GM23338 (cell line): ENCODE measurements at regions not wholly inside any gene's neighbourhood (a gene's known extent, or its start where the extent isn't known, plus 50 kb on each side); places are given as distances from the start of the nearest gene placed in this dataset.

Experiments
- ATAC-seq: fragments of 200-7000 bp; cut with Tn5 transposase; 3 replicates; pipeline ENCODE4 v1.9.1; 2020
- DNase-seq: peaks from one replicate; pipeline ENCODE4 v3.0.0-alpha.2; 2015; ENCODE audit warnings: low spot score
- H2AFZ ChIP-seq: fragments of 200-600 bp; sonication (generic); 2 replicates; pipeline ENCODE4 v1.8.0; 2016; ENCODE audit warnings: antibody characterized with exemption, mild to moderate bottlenecking, moderate library complexity
- H3F3A ChIP-seq: fragments of 200-600 bp; sonication (generic); replicated peaks from 2 replicates; pipeline ENCODE4 v1.8.0; 2017; ENCODE audit warnings: antibody characterized with exemption, mixed run types, low read depth
- H3K27ac ChIP-seq: fragments of 200-600 bp; sonication (generic); 2 replicates; pipeline ENCODE4 v1.6.1; 2016; ENCODE audit warnings: low read depth
- H3K27me3 ChIP-seq: fragments of 200-600 bp; sonication (generic); 2 replicates; pipeline ENCODE4 v1.8.0; 2016; ENCODE audit warnings: mild to moderate bottlenecking, mixed run types, moderate library complexity; ENCODE audit not compliant: insufficient read depth
- H3K36me3 ChIP-seq: fragments of 200-600 bp; sonication (generic); 2 replicates; pipeline ENCODE4 v1.8.0; 2016; ENCODE audit warnings: mild to moderate bottlenecking; ENCODE audit not compliant: insufficient read depth
- H3K4me1 ChIP-seq: fragments of 200-600 bp; sonication (generic); 2 replicates; pipeline ENCODE4 v1.8.0; 2016; ENCODE audit warnings: mild to moderate bottlenecking, moderate library complexity; ENCODE audit not compliant: insufficient read depth
- H3K4me2 ChIP-seq: fragments of 200-600 bp; sonication (generic); 2 replicates; pipeline ENCODE4 v1.7.1; 2017; ENCODE audit warnings: mixed run types
- H3K4me3 ChIP-seq: fragments of 200-600 bp; sonication (generic); 2 replicates; pipeline ENCODE4 v1.6.1; 2016; ENCODE audit warnings: mixed run types
- H3K79me2 ChIP-seq: fragments of 200-600 bp; sonication (generic); replicated peaks from 2 replicates; pipeline ENCODE4 v1.8.0; 2017; ENCODE audit warnings: mild to moderate bottlenecking; ENCODE audit not compliant: insufficient read depth
- H3K9me2 ChIP-seq: fragments of 200-600 bp; sonication (generic); 2 replicates; pipeline ENCODE4 v1.8.0; 2017; ENCODE audit not compliant: insufficient read depth
- H4K20me1 ChIP-seq: fragments of 200-600 bp; sonication (generic); replicated peaks from 2 replicates; pipeline ENCODE4 v1.8.0; 2017; ENCODE audit warnings: mild to moderate bottlenecking; ENCODE audit not compliant: insufficient read depth
- H3K27ac Mint-ChIP-seq: 2 replicates; pipeline ENCODE4 v1.8.0; 2020; ENCODE audit warnings: inconsistent platforms, mild to moderate bottlenecking, moderate library complexity, mixed read lengths
- H3K27me3 Mint-ChIP-seq: 3 replicates; pipeline ENCODE4 v1.8.0; 2022; ENCODE audit warnings: low read depth, mild to moderate bottlenecking, moderate library complexity, mixed read lengths, inconsistent platforms; ENCODE audit not compliant: insufficient read depth, poor library complexity
- H3K36me3 Mint-ChIP-seq: 3 replicates; pipeline ENCODE4 v1.8.0; 2021; ENCODE audit warnings: low read depth, mild to moderate bottlenecking, inconsistent platforms, moderate library complexity, mixed read lengths
- H3K4me1 Mint-ChIP-seq: 3 replicates; pipeline ENCODE4 v1.8.0; 2020; ENCODE audit warnings: mild to moderate bottlenecking, inconsistent platforms, mixed read lengths
- H3K4me3 Mint-ChIP-seq: 3 replicates; pipeline ENCODE4 v1.8.0; 2021; ENCODE audit warnings: moderate library complexity, mild to moderate bottlenecking, inconsistent platforms, mixed read lengths
- H3K9me3 Mint-ChIP-seq: 3 replicates; pipeline ENCODE4 v1.8.0; 2020; ENCODE audit warnings: moderate library complexity, mild to moderate bottlenecking, inconsistent platforms, mixed read lengths
- CTCF ChIP-seq, 2 experiments: fragments of 200-600 bp in 1 of 2; sonication (generic) in 1 of 2; conservative IDR thresholded peaks; 2 replicates each; pipeline versions ENCODE4 v1.5.1 to v1.6.1; 2016 to 2017; ENCODE audit warnings: antibody characterized with exemption in 2 of 2, low read depth in 2 of 2, mild to moderate bottlenecking in 2 of 2, moderate library complexity in 1 of 2
- ETS1 ChIP-seq: IDR thresholded peaks from 2 replicates; pipeline ENCODE4 v1.6.1; 2016; ENCODE audit warnings: antibody characterized with exemption
- EZH2 ChIP-seq: fragments of 200-600 bp; sonication (generic); IDR thresholded peaks from one replicate; pipeline ENCODE4 v1.8.0; 2017; ENCODE audit warnings: antibody characterized with exemption, mild to moderate bottlenecking, low read depth; ENCODE audit not compliant: unreplicated experiment
- EZH2phosphoT487 ChIP-seq: fragments of 200-600 bp; sonication (generic); IDR thresholded peaks from one replicate; pipeline ENCODE4 v1.8.1; 2018; ENCODE audit warnings: antibody characterized with exemption; ENCODE audit not compliant: unreplicated experiment
- JUNB ChIP-seq: IDR thresholded peaks from one replicate; pipeline ENCODE4 v1.6.1; 2016; ENCODE audit warnings: antibody characterized with exemption; ENCODE audit not compliant: unreplicated experiment
- NANOG ChIP-seq: IDR thresholded peaks from 2 replicates; pipeline ENCODE4 v1.6.1; 2016; ENCODE audit warnings: antibody characterized with exemption, borderline replicate concordance
- POLR2AphosphoS5 ChIP-seq: IDR thresholded peaks from 2 replicates; pipeline ENCODE4 v1.6.1; 2016; ENCODE audit warnings: antibody characterized with exemption, low read depth
- REST ChIP-seq: IDR thresholded peaks from one replicate; pipeline ENCODE4 v1.6.1; 2018; ENCODE audit warnings: antibody characterized with exemption; ENCODE audit not compliant: unreplicated experiment
- STAT1 ChIP-seq: IDR thresholded peaks from one replicate; pipeline ENCODE4 v1.6.1; 2016; ENCODE audit warnings: antibody characterized with exemption; ENCODE audit not compliant: unreplicated experiment
- ZNF331 ChIP-seq: fragments of 250-450 bp; sonication (Bioruptor Pico); IDR thresholded peaks from 2 replicates; pipeline ENCODE4 v1.5.0; 2020; ENCODE audit warnings: low read depth, mild to moderate bottlenecking, moderate library complexity
- ZNF462 ChIP-seq: fragments of 250-450 bp; sonication (Bioruptor Pico); IDR thresholded peaks from 2 replicates; pipeline ENCODE4 v1.5.0; 2020; ENCODE audit warnings: mild to moderate bottlenecking, moderate library complexity

GRCh38 chr11:69413015-69413801, 68.3 kb upstream of the LINC01488 start:
- Mint-ChIP-seq H3K27me3 (peaks cover 8% of the 10 kb centered on the region), H3K27ac (no peak overlapping the region), H3K36me3 (no peaks in the 10 kb centered on the region), H3K4me3 (no peak overlapping the region; the same call in 2 of the 3 replicates), H3K9me3 (peaks cover 9% of the 10 kb centered on the region), H3K4me1 (peaks cover 13% of the 10 kb centered on the region; the same call in 2 of the 3 replicates)
- no peaks in the 10 kb centered on the region for H3K27me3 ChIP-seq
- H4K20me1 ChIP-seq = no peaks in the 10 kb centered on the region
- H3K9me2 ChIP-seq = no peaks in the 10 kb centered on the region
- DNase-seq = no peak
- H3K4me3 ChIP-seq = no peak overlapping the region
- no peaks in the 10 kb centered on the region for H3K79me2 ChIP-seq
- H2AFZ ChIP-seq = no peak overlapping the region
- no peaks in the 10 kb centered on the region for H3F3A ChIP-seq
- ATAC-seq = no peak
- peaks cover 10% of the 10 kb centered on the region; the same call in 1 of the 2 replicates for H3K4me1 ChIP-seq
- H3K36me3 ChIP-seq = no peaks in the 10 kb centered on the region
- TF ChIP-seq JUNB (no peak), CTCF (conservative IDR thresholded peaks at IDR 0.05; ENCODE audit: low read depth in 2 of 2) (no peak), EZH2phosphoT487 (no peak), STAT1 (no peak), EZH2 (no peak), POLR2AphosphoS5 (no peak), ZNF331 (CRISPR knock-in tag) (no peak), REST (no peak), ZNF462 (no peak), ETS1 (no peak), NANOG (no peak)
- no peak overlapping the region for H3K4me2 ChIP-seq
- no peak overlapping the region for H3K27ac ChIP-seq
